Panc1 (cell line): ENCODE measurements at regions not wholly inside any gene's neighbourhood (a gene's known extent, or its start where the extent isn't known, plus 50 kb on each side); places are given as distances from the start of the nearest gene placed in this dataset.

Source experiments
- ATAC-seq: fragments of 200-7000 bp; cut with Tn5 transposase; 2 replicates; pipeline ENCODE4 v1.9.1; 2020; ENCODE audit warnings: mild to moderate bottlenecking, moderate library complexity
- BruUV-seq: library from RNA; stranded (reverse); fragments of 400-500 nt; replicated peaks from 2 replicates; lab custom pipeline; 2021; lab: Mats Ljungman, UMichigan
- CTCF ChIA-PET: fragments of 300-600 bp; sonication (Branson Sonifier 250); formaldehyde crosslinking; loops from one replicate; lab custom pipeline; 2022; ENCODE audit warnings: antibody characterized with exemption; lab: Charles Lee
- POLR2A ChIA-PET: fragments of 300-600 bp; sonication (Branson Sonifier 250); formaldehyde crosslinking; loops from one replicate; lab custom pipeline; 2022; ENCODE audit warnings: antibody characterized with exemption; lab: Charles Lee
- DNase-seq: peaks from one replicate; pipeline ENCODE4 v3.0.0-alpha.2; 2010; ENCODE audit warnings: low read depth, low spot score
- H3K27ac ChIP-seq: 2 replicates; pipeline ENCODE4 v1.5.1; 2011; ENCODE audit warnings: mild to moderate bottlenecking, low read length, inconsistent platforms
- H3K27me3 ChIP-seq: fragments of 200-500 bp; sonication (Bioruptor generic); 2 replicates; pipeline ENCODE4 v1.6.0; 2014; ENCODE audit warnings: low read length, inconsistent platforms; ENCODE audit not compliant: control insufficient read depth, insufficient read depth
- H3K36me3 ChIP-seq: fragments of 200-500 bp; sonication (Bioruptor generic); 2 replicates; pipeline ENCODE4 v1.5.1; 2014; ENCODE audit warnings: inconsistent platforms, mild to moderate bottlenecking, low read length, moderate library complexity; ENCODE audit not compliant: control insufficient read depth, insufficient read depth
- H3K4me1 ChIP-seq: 2 replicates; pipeline ENCODE4 v1.5.1; 2011; ENCODE audit warnings: inconsistent platforms, mild to moderate bottlenecking, low read length, moderate library complexity; ENCODE audit not compliant: control insufficient read depth, insufficient read depth
- H3K4me3 ChIP-seq, 2 experiments: 2 replicates each; pipeline ENCODE4 v1.5.1; 2011 to 2012; ENCODE audit warnings: low read depth in 2 of 2, low read length in 2 of 2, mild to moderate bottlenecking in 2 of 2, inconsistent platforms in 1 of 2, moderate library complexity in 1 of 2
- H3K9me3 ChIP-seq: fragments of 200-500 bp; sonication (Bioruptor generic); 2 replicates; pipeline ENCODE4 v1.5.1; 2014; ENCODE audit warnings: low read depth, mild to moderate bottlenecking, inconsistent platforms, low read length, moderate library complexity; ENCODE audit not compliant: control insufficient read depth, insufficient read depth
- CTCF ChIP-seq: fragments of 450-650 bp; IDR thresholded peaks from 2 replicates; pipeline ENCODE4 v1.5.1; 2017; ENCODE audit warnings: mild to moderate bottlenecking
- POLR2AphosphoS5 ChIP-seq: IDR thresholded peaks from 2 replicates; pipeline ENCODE4 v1.6.1; 2012; ENCODE audit warnings: mild to moderate bottlenecking, low read depth, low read length, moderate library complexity
- SIN3A ChIP-seq: IDR thresholded peaks from 2 replicates; pipeline ENCODE4 v1.6.1; 2012; ENCODE audit warnings: low read depth, mild to moderate bottlenecking, low read length, moderate library complexity, borderline replicate concordance; ENCODE audit not compliant: insufficient read depth
- TCF7L2 ChIP-seq: IDR thresholded peaks from 2 replicates; pipeline ENCODE4 v1.6.1; 2011; ENCODE audit warnings: mild to moderate bottlenecking, low read depth, low read length, inconsistent platforms
- in situ Hi-C: cut with HindIII; loops from 2 replicates; pipeline ENCODE4 v1.10.0; 2016; ENCODE audit warnings: low sequenced_read_pairs, low pct_unique_long_range_greater_than_20kb
- intact Hi-C: fragments of 100-400 bp; cut with micrococcal nuclease; formaldehyde crosslinking; loops from one replicate; pipeline ENCODE4 v1.10.0; 2022; ENCODE audit not compliant: unreplicated experiment
- TF ChIP-seq, protein P1 (sequence below), 2 experiments: IDR thresholded peaks; 2 replicates each; pipeline ENCODE4 v1.6.1; 2011 to 2012; ENCODE audit warnings: low read depth in 2 of 2, control low read depth in 1 of 2, low read length in 1 of 2, mild to moderate bottlenecking in 1 of 2, moderate library complexity in 1 of 2; ENCODE audit not compliant: insufficient read depth in 1 of 2

GRCh38 chr4:104899863-104900262 lies 246.8 kb upstream of the TET2 start:
- no peak for DNase-seq
- ChIA-PET POLR2A (no interaction called here), CTCF (no interaction called here)
- Histone ChIP-seq H3K4me3 (no peak overlapping the region), H3K9me3 (no peaks in the 10 kb centered on the region), H3K27me3 (no peaks in the 10 kb centered on the region), H3K27ac (no peak overlapping the region), H3K36me3 (no peaks in the 10 kb centered on the region), H3K4me1 (no peaks in the 10 kb centered on the region)
- intact Hi-C loops (no loop called here), in situ Hi-C loops (no loop called here)
- TF ChIP-seq CTCF (no peak), SIN3A (no peak), POLR2AphosphoS5 (no peak), TCF7L2 (no peak)
- TF ChIP-seq, protein P1, sequence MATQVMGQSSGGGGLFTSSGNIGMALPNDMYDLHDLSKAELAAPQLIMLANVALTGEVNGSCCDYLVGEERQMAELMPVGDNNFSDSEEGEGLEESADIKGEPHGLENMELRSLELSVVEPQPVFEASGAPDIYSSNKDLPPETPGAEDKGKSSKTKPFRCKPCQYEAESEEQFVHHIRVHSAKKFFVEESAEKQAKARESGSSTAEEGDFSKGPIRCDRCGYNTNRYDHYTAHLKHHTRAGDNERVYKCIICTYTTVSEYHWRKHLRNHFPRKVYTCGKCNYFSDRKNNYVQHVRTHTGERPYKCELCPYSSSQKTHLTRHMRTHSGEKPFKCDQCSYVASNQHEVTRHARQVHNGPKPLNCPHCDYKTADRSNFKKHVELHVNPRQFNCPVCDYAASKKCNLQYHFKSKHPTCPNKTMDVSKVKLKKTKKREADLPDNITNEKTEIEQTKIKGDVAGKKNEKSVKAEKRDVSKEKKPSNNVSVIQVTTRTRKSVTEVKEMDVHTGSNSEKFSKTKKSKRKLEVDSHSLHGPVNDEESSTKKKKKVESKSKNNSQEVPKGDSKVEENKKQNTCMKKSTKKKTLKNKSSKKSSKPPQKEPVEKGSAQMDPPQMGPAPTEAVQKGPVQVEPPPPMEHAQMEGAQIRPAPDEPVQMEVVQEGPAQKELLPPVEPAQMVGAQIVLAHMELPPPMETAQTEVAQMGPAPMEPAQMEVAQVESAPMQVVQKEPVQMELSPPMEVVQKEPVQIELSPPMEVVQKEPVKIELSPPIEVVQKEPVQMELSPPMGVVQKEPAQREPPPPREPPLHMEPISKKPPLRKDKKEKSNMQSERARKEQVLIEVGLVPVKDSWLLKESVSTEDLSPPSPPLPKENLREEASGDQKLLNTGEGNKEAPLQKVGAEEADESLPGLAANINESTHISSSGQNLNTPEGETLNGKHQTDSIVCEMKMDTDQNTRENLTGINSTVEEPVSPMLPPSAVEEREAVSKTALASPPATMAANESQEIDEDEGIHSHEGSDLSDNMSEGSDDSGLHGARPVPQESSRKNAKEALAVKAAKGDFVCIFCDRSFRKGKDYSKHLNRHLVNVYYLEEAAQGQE (IDR thresholded peaks at IDR 0.05; ENCODE audit: insufficient read depth in 1 of 2, low read depth in 2 of 2, low read length in 1 of 2) = no peak
- BruUV-seq = no TSS peak
- ATAC-seq = no peak

DNA sequence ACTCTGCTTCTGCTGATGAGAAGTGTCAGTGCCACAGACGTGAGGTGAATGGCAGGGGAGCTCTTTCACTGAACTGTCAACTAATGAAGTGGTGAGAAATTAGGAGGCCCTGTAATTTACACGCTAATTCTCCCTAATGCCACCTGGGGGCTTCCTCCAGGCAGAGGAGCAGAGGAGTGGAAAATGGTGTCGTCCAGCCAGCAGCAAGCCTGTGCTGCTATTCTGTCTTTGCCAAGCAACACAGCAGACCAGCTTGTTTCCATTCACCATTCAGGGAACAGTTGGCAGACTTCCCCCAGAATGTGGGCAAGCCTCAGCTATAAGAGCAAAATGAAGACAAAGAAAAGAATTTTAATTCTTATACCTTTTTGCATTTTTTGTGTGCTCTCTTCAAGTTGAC lies 245.2 kb upstream of the TET2 start:
- Histone ChIP-seq H3K4me1 (no peaks in the 10 kb centered on the region), H3K9me3 (no peaks in the 10 kb centered on the region), H3K36me3 (no peaks in the 10 kb centered on the region), H3K27me3 (no peaks in the 10 kb centered on the region), H3K4me3 (no peak overlapping the region), H3K27ac (no peak overlapping the region)
- TF ChIP-seq CTCF (no peak), POLR2AphosphoS5 (no peak), TCF7L2 (no peak), SIN3A (no peak)
- TF ChIP-seq, protein P1 (IDR thresholded peaks at IDR 0.05; ENCODE audit: insufficient read depth in 1 of 2, low read depth in 2 of 2, low read length in 1 of 2) = no peak
- BruUV-seq = no TSS peak
- CTCF ChIA-PET = no interaction called here
- intact Hi-C loops (no loop called here), in situ Hi-C loops (no loop called here)
- POLR2A ChIA-PET = interaction anchor here (0.6 kb wide), 2 partner anchors 66 to 905 kb away, joined by 3 to 15 read pairs; no protein-coding TSS in a partner anchor
- ATAC-seq (no peak), DNase-seq (no peak)
